Cardiac muscle cell (in vitro differentiated cells and primary cell): ENCODE measurements at regions not wholly inside any gene's neighbourhood (a gene's known extent, or its start where the extent isn't known, plus 50 kb on each side); places are given as distances from the start of the nearest gene placed in this dataset.
"Not testable (repeated sequence)": the region's sequence is repeated elsewhere in the genome, so short reads cannot be mapped to it uniquely, and the experiment has no call there.

ENCODE experiments used
- DNase-seq, 2 donors: peaks; one replicate each; pipeline versions ENCODE4 v3.0.0 to v3.0.0-alpha.2; 2010 to 2017; ENCODE audit warnings: low read depth in 1 of 2, low spot score in 1 of 2
- H3K27ac ChIP-seq: fragments of 200-600 bp; sonication (generic); 2 replicates; pipeline ENCODE4 v1.5.1; 2016
- H3K27me3 ChIP-seq: fragments of 200-600 bp; sonication (generic); 2 replicates; pipeline ENCODE4 v1.6.0; 2016; ENCODE audit warnings: control low read depth
- H3K36me3 ChIP-seq: fragments of 200-600 bp; sonication (generic); 2 replicates; pipeline ENCODE4 v1.5.1; 2016; ENCODE audit warnings: control low read depth
- H3K4me1 ChIP-seq: fragments of 200-600 bp; sonication (generic); 2 replicates; pipeline ENCODE4 v1.8.1; 2017; ENCODE audit warnings: low read depth, mild to moderate bottlenecking, mixed run types
- H3K4me3 ChIP-seq: fragments of 200-600 bp; sonication (generic); 2 replicates; pipeline ENCODE4 v1.5.1; 2016; ENCODE audit warnings: mild to moderate bottlenecking
- H3K9me3 ChIP-seq: fragments of 200-600 bp; sonication (generic); 2 replicates; pipeline ENCODE4 v1.5.1; 2017; ENCODE audit warnings: low read depth, mild to moderate bottlenecking, control low read depth
- TF ChIP-seq, protein P1 (sequence below): IDR thresholded peaks from 2 replicates; pipeline ENCODE4 v1.5.1; 2012; ENCODE audit warnings: low read depth, mild to moderate bottlenecking, low read length

DNA sequence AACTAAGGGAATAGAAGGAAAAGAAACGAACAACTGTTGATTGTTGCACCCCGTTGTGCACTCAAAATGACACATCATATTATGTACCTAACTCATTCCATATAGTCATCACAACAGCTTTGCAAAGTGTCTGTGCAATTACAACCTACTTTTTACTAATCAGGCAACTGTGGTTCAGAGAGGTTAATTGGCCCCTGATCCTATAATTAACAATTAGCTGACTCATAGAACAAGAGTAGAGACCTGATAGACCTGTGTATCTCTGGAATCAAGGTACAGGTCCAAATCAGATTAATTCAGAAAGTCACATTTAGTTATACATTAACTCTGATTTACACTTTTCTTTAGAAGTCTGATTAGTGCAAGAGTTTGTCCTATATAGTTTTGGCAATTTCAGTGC, 122.5 kb upstream of the CDK13 start:
- Histone ChIP-seq H3K27me3 (peaks cover 13% of the 10 kb centered on the region), H3K27ac (no peak overlapping the region)
- DNase-seq, result no peak

DNA sequence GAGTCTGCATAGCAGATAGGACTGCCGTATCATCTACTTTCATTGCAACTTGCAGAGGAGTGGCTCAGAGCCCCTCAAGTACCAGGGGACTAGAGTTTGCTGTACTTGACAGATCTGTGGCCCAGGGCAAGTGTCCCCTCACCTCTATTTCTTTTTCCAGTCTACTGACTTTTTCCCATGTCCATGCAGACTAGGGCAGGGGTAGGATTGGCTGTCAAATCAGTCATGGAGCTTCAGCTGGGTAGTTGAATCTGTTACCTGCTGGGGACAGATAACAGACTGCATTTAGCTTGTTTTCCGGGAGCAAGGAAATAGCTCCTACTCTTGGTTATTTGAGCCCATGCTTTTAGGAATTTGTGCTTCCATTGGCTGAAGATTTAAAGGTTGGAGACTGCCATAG, 121.0 kb upstream of the CDK13 start:
- Histone ChIP-seq H3K9me3 (no peaks in the 10 kb centered on the region), H3K27me3 (peaks cover 25% of the 10 kb centered on the region), H3K4me1 (peaks cover 2% of the 10 kb centered on the region), H3K4me3 (no peak overlapping the region), H3K36me3 (no peaks in the 10 kb centered on the region), H3K27ac (no peak overlapping the region)
- no peak for DNase-seq
- TF ChIP-seq, protein P1, sequence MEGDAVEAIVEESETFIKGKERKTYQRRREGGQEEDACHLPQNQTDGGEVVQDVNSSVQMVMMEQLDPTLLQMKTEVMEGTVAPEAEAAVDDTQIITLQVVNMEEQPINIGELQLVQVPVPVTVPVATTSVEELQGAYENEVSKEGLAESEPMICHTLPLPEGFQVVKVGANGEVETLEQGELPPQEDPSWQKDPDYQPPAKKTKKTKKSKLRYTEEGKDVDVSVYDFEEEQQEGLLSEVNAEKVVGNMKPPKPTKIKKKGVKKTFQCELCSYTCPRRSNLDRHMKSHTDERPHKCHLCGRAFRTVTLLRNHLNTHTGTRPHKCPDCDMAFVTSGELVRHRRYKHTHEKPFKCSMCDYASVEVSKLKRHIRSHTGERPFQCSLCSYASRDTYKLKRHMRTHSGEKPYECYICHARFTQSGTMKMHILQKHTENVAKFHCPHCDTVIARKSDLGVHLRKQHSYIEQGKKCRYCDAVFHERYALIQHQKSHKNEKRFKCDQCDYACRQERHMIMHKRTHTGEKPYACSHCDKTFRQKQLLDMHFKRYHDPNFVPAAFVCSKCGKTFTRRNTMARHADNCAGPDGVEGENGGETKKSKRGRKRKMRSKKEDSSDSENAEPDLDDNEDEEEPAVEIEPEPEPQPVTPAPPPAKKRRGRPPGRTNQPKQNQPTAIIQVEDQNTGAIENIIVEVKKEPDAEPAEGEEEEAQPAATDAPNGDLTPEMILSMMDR, result no peak

More for the DNA sequence above, 122.5 kb upstream of the CDK13 start:
- TF ChIP-seq, protein P1, result no peak
- H3K36me3 ChIP-seq, result no peaks in the 10 kb centered on the region
- H3K4me1 ChIP-seq, result peaks cover 2% of the 10 kb centered on the region
- no peak overlapping the region for H3K4me3 ChIP-seq
- H3K9me3 ChIP-seq, result no peaks in the 10 kb centered on the region

DNA sequence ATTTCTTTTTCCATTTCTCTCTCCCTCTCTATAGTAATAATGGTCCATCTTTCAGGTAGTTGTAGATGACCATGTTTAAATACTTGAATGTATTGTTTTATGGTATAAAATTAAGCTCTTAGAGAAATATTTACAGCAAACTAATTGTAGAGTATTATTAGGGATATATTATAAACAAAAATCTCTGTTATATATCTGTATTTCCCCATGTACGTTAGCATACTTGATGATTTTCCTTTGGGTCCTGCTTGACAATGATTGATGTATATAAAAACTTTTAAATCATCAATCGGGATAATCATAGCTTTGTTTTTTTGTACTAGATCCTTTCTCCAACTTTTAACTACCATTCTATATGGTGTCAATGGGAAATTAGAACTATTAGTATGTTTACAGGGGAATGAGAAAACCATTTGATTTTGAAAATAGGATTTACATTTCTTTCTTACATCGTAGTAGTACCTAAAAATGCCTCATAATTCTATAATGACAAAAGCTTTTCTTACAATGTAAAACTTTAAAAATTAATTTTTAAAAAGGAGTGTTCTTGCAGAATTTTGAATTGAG, 117.5 kb upstream of the CDK13 start:
- H3K27me3 ChIP-seq, result peaks cover 61% of the 10 kb centered on the region
- peak overlapping the region; percentile 28 for H3K4me3 ChIP-seq
- H3K9me3 ChIP-seq, result no peaks in the 10 kb centered on the region
- no peaks in the 10 kb centered on the region for H3K36me3 ChIP-seq
- TF ChIP-seq, protein P1, result no peak
- peaks cover 2% of the 10 kb centered on the region for H3K4me1 ChIP-seq
- DNase-seq, result no peak
- H3K27ac ChIP-seq, result no peak overlapping the region

DNA sequence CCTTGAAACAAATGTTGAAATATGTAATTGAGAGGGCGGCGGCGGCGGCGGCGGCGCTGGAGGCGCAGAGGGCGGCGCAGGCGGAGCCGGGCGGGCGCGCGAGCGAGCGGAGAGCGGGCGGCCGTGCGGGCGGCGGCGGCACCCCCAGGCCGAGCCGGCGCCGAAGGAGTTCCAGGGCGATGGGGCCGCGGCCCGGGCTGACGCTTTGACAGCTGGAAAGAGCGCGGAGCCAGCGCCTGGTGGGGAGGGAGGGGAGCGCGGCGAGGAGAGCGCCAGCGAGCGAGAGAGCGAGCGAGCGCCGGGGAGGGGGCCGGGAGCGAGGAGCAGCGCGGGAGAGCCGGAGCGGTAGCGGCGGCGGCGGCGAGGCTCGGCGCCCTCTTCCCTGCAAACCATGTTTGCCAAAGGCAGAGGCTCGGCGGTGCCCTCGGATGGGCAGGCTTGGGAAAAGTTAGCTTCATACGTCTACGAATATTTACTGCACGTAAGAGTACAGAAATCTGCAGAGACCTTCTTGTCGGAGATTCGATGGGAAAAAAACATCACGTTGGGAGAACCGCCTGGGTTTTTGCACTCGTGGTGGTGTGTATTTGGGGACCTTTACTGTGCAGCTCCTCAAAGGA, 116.8 kb upstream of the CDK13 start:
- H3K27me3 ChIP-seq, result peaks cover 67% of the 10 kb centered on the region
- H3K9me3 ChIP-seq, H3K36me3 ChIP-seq, H3K4me1 ChIP-seq, H3K27ac ChIP-seq: not testable (repeated sequence)
- peak overlapping the region; percentile 28 for H3K4me3 ChIP-seq
- peak; percentile 47 to 89 for DNase-seq

DNA sequence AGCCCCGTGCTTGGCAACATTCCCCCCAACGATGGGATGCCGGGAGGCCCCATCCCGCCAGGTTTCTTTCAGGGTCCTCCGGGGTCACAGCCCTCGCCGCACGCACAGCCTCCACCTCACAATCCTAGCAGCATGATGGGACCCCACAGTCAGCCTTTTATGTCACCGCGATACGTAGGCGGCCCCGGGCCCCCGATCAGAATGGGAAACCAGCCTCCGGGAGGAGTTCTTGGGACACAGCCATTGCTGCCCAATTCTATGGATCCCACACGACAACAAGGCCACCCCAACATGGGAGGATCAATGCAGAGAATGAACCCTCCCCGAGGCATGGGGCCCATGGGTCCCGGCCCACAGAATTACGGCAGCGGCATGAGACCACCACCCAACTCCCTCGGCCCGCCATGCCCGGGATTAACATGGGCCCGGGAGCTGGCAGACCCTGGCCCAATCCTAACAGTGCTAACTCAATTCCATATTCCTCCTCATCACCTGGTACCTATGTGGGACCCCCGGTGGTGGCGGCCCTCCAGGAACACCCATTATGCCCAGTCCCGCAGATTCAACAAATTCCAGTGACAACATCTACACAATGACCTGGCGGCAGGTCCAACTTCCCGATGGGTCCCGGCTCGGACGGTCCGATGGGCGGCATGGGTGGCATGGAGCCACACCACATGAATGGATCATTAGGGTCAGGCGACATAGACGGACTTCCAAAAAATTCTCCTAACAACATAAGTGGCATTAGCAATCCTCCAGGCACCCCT, 116.0 kb upstream of the CDK13 start:
- not testable (repeated sequence) for H3K4me1 ChIP-seq, H3K36me3 ChIP-seq, H3K27ac ChIP-seq, H3K9me3 ChIP-seq, DNase-seq
- H3K4me3 ChIP-seq, result peak overlapping the region; percentile 28
- peaks cover 69% of the 10 kb centered on the region for H3K27me3 ChIP-seq

DNA sequence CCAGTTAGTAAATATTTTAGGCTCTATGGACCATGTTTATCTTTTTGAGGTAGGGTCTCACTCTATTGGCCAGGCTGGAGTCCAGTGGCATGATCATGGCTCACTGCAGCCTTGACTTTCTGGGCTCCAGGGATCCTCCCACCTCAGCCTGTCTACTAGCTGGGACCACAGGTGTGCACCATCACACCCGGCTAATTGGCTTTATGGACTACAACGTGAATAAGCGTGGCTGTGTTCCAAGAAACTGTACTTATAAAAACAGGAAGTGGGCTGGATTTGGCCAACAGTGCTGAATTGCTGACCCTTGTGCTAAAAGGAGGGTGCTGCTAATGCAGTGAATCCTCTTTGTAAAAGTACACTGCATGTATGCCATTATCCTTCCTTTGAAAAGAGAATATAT, 111.7 kb upstream of the CDK13 start:
- H3K36me3 ChIP-seq, result no peaks in the 10 kb centered on the region
- TF ChIP-seq, protein P1, result no peak
- H3K4me3 ChIP-seq, result no peak overlapping the region
- H3K9me3 ChIP-seq, result no peaks in the 10 kb centered on the region
- peaks cover 55% of the 10 kb centered on the region for H3K27me3 ChIP-seq
- no peaks in the 10 kb centered on the region for H3K4me1 ChIP-seq
- DNase-seq, result peak in 1 of 2 donors; percentile 86
- no peak overlapping the region for H3K27ac ChIP-seq
